GF-D8 (cell line): ENCODE measurements at regions not wholly inside any gene's neighbourhood (a gene's known extent, or its start where the extent isn't known, plus 50 kb on each side); places are given as distances from the start of the nearest gene placed in this dataset.

Experiments used
- DNase-seq: peaks from one replicate; lab custom pipeline; 2025; lab: John Stamatoyannopoulos, UW

DNA sequence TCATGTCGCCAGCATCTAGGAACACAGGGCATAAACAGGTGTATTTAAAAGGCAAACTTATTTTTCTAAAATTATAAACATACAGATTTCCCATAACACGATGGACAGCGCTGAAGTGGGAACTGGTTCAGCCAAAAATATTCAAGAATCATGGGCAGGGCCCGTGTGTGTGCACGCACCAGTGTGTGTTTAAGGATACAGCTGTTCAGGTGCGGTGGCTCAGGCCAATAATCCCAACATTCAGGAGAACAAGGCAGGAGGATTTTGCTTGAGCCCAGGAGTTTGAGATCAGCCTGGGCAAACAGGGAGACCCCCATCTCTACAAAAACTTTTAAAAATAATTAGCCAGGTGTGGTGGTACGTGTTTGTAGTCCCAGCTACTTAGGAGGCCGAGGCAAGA lies 288.6 kb upstream of the HDAC4 start:
- no peak for DNase-seq

DNA sequence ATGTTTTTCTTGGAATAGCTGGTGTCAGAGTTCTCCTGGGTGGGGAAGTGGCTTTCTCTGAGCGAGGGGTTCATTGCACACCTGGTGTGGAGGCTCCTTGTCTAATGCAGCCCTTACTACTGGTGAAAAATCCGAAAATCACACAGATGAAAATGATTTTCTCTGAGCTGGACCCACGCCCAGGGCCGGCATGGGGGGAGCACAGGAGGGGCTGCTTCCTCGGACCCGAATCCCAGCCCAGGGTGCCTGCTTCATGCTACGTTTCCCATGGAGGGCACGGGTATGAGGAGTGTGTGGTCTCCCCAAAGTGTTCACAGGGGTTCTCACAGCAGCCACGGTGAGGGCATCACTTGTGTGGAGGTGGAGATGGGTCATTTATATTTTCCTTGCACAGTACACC lies 288.0 kb upstream of the HDAC4 start:
- DNase-seq, result no peak

DNA sequence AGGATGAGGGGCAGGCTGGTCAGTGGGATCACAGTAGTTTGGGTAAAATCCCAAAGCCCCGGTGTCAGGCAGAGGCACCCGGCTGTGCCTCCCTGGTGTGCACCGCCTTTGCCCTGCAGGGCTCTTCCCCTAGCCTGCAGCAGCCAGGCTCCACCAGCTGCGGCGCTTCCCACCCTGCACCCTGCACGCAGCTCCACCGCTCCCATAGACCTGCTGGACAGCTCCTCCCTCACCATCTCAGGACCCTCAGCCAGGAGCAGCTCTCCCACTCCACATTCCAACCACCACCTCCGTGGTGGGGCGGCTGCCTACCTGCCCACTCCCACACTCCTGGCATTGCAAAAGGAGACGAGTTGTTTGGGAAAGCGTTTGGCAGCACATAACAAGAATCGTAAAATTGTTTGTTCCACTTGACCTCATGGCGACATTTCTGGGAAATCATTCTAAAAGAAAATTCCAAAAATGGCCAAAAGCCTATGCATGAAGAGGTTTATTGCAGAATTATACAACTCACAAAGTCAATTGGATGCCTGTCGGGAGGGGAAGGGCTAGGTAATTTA lies 287.4 kb upstream of the HDAC4 start:
- no peak for DNase-seq

DNA sequence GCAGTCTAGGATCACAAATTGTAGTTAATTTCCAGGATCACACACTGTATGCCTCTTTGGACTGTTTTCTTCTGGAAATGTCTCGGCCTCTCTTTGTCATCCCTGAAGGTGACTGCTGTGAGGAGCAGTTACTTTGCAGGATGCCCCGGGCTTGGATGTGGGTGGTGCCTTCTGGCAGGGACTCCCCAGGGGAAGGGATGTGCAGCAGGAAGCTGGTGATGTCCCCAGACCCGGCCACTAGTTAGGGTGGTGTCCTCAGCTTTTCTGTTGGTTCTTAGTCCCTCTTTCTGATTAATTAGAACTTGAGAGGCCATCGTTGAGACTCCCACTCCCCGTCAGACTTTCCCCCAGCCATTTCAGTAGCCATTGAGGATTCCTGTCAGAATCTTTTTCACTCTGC lies 286.6 kb upstream of the HDAC4 start:
- no peak for DNase-seq

DNA sequence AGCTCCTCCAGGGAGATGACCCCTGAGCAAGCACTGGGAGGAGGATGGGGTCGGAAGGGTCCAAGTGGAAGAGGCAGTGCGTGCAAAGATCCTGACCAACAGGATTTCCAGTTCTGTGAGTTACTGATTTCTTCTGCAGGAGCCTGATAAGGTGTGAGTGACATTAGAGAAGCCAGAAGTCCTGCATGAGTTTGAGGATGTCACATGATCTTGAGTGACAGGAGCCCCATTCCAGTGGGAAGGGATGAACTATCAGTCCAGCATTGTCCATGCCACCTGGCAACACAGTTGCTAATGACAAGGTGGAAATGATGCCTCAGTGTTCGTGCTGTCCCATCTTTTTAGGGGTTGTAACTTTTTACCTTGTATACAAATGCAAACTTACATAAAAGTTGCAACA lies 285.1 kb upstream of the HDAC4 start:
- no peak for DNase-seq

DNA sequence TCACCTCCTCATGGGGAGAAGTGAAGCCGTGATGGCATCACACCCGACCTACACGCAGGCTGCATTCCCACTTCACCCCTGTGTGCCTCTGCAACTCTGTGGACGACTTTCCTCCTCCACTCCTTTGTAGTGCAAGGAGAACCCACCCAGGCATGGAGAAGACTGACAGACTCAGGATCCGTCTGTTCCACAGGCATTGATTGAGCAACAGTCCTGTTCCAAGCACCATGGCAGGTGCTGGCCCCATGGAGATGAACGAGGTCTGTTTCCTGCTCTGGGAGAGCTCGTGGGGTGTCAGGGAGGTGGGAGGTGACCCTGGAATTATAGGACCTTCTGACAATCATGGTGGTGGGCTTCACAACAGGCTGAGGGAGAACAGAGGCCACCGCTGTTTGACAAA lies 284.7 kb upstream of the HDAC4 start:
- DNase-seq, result no peak

DNA sequence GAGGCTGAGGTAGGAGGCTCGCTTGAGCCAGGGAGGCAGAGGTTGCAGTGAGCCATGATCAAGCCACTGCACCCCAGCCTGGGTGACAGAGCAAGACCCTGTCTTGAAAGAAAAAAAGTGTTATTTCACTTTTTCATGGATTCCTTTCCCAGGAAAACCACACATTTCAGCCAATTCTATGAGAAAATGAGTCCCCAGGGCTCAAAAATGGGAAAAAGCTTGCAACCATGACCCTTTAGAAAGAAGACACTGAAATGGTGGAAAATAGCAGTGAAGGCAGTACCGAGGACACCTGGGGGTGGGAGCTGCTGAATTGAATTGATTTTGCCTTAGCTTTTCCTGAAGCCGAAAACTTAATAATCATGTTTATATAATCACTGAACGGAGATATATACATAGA lies 284.2 kb upstream of the HDAC4 start:
- no peak for DNase-seq

DNA sequence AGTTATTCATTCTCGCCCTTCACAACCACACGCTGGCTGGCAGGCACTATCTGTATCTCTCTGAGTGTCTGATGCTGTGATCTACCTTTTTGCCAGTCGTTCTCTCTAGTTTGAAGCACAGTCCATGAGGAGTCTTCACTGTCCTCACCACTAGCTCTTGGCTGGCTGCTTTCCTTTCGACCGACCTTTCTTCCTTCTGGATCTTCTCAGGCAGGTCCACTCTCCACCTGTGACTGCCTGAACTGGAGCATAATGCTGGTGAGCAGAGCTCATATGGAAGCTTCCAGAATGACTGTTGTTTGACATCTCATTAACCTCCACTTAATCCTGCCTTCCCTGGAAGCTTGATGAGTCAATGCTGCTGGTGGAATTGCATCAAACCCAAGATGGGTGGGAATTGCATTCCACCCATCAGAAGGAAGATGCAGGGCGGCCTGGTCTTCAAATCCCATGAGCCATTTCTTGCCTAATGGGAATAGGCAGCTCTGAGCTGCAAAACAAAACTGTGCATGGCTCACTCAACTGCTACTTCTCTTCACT lies 283.5 kb upstream of the HDAC4 start:
- no peak for DNase-seq

DNA sequence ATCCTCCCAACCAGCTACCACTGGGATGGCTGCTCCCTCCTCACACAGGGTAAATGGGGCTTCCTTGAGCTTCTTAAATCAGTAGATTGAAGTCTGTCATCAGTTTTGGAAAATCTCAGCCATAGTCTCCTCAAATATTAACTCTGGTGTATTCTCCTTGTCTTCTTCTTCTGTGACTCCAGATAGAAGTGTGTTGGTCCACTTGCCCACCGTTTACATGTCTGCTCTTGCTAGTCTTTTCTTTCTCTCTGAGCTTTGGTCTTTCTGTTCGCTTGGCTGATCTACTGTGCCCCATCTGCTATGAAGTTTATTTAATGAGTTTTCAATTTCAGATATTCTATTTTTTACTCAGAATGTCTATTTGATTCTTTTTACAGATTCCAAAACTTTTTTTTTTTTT lies 281.7 kb upstream of the HDAC4 start:
- no peak for DNase-seq

DNA sequence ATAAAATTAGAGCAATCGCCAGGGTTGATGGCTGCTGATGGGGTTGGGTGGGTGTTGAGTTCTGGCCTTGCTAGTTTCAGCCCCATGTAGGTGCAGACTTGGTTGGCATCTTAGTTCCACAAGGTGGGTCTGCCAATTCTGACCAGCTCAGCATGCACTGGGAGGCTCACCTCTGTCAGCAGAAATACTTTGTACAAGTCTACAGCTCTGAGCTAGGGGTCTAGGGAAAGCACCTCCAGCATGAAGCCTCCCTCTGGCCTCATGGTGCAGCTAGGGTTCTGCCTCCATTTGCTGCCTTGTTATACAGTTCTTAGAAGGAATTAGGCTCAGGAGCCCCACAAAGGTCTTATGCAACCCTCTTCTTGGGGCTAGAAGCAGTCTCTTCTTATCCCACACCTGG lies 278.9 kb upstream of the HDAC4 start:
- DNase-seq, result no peak

DNA sequence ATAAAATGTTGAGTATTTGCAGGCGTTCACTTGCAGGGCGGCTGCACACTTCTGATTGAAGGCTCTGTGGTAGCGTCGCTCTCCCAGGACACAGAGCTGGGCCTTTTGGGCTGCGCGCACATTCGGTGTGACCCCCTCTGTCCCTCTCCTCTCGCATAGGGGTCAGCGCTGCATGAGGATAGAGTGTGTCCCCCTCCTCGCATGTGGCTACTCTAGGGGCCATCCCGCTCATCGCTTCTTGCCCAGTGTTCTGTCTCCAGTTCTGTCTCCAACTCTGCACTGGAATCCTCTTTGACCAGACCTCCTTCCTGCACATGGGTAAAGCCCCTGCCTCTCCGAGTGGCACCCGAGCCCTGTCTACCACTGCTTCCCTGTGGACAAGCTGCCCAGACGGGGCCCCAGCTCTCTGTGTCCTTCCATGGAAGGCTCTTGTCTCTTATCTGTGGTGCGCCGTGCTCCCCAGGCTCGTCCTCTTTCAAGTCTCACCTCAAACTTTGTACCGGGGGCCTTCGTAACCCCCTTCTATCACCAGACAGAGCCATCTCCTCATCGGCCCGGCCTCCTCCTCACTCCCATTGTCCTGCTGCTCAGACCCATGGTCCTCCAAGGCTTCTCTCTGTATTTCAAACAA lies 278.0 kb upstream of the HDAC4 start:
- DNase-seq, result no peak

DNA sequence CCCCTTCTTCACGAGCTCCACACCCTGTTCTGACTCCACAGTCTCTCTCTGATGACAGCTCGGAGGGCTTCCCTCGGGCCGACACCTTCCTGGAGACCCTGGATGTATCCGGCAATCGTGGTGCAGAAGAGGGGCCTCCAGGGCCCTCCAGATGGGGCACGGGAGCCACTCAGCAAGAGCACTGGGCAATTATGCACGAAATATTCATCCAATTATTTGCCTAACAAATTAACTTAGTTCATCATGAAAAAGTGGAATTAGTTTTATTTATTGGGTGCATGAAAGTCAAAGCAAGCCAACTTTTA lies 277.3 kb upstream of the HDAC4 start:
- no peak for DNase-seq

DNA sequence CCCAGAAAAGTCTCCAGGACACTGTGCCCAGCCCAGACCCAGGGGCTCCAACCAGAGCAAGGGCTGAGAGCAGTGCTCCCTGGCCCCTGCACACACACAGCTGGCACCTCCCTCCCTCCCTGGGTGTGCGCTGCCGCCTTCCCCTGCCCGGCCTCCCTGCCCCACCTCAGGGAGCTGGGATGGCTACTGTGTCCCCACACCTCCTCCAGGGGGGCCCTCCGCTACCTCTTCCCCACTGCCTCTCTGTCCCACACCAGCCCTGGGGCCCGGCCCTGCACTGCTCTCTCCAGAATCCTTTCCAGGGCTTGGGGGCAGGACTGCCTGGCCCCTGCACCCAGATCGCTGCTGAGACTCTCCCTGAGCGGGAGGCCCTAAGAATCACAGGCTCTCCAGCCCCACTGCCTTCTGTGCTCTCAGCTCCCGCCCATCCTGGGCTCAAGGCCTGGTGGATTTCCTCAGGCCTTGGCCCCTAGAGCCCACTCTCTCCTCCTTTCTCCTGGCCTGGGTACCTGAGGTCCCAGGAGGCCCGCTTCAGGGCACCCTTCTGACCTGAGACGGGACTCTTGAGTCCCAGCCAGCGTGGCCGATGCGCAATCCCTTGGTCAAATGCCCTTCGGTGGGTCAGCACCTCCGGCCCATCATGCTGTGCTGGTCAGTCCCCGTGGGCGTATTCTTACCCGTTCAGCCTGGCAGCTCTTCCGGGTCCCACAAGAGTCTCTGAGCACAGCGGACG lies 276.8 kb upstream of the HDAC4 start:
- no peak for DNase-seq

DNA sequence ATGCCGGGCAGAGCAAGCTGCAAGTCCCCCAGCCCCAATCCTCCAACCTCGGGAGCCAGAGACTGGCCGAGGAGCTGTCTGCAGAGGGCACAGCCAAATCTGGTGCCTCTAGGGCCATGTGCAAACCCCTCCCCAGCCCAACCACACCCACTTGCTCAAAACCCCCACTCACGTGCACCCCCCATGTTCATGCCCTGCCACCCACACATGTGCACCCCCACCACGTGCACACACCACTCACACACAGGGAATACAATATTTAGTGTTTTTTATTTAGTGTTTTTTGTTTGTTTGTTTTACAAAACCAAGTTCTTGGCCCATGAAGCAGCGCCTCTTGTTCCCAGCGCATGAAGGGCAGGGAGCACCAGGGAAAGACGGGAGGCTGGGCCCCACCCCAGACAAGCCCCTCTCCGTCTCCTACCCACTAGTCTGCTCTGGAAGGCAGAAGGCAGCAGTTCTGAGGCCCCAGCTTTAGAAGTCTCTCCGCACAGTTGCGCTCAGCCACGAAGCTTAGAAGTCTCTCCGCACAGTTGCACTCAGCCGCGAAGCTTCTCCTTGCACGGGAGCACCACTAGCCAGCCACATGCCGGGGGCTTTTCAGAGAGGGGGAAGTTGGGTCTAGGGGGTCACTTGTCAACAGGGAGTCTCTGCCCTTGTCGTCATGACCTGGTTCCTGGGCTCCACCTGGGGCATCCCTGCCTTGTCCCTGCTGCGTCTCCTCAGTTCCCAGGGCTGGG lies 276.1 kb upstream of the HDAC4 start:
- no peak for DNase-seq

DNA sequence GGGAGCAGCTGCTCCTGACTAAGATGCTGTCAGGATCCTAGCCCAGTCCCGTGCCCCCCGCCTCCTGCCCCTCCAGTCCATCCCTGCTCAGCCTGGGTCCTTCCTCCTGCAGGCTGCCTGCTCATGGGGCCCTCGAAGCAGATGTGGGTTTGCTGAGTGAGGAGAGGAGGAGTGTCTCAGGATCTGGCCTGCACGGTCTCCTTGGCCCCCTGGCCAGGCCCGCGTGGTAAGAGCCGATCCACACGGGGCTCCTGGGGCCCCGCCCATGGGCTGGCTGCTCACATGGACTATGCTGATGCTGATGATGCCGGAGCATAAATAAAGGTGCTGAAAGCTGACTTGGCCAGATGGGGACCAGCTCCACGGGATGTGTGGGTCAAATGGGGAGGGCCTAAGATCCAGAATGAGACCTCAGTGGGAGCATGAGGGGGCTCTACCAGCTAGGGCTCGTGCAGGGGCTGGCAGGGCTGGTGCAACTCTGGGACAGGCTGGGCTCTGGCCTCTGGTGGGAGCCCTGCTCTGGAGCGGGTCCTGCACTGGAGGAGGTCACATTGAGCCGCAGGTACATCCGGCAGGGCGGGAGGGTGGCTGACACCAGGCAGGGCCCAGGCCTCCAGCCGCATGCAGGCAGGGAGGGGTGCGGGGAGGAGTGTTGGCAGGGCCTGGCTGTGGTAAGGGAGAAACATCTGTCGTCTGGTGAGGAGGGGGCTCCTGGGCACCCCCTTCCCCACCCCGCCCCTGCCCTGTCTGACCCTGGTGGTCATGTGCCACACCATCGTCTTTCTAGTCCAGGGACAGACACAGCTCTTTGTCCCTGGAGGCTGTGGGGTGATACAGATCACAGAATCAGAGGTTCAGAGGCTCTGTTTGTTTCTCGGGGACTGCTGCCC lies 275.3 kb upstream of the HDAC4 start:
- DNase-seq, result no peak

DNA sequence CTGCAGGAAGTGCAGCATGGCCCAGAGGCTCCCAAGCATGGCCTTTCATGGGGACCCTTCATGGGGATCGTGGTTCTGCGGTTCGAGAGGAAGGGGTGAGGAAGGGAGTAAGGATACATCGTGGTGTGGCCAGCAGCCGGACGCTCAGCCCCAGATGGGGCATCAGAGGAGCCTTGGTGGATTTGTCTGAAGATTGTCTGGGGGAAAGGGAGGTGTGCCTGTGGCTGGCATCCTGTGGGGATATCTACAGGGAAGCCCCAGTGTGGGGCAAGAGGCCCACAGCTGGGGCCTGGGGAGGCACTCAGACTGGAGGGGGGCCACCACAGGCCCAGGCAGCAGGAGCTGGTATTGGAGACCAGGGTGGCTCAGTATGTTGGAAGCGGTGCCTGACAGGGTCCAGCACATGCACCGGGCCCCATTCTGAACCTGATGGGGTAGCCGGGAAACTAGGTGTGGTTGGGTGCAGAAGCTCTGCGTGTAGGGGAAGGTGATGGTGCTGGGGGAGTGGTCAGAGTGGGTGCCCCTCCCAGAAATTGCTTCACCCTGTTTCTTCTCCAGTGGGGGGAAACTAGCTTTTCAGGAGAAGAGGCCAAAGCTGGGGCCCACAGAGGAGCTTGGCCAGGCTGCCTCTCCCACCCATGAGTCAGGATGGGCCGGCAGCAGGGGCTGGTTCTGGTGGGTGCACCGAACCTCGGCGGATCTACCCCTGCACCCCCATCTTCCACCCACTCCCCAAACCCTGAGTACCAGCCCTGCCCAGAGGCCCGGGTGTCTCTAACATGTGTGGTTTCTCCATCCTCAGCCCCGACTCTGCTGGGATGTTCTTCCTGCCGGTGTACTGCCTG lies 274.4 kb upstream of the HDAC4 start:
- DNase-seq, result no peak

DNA sequence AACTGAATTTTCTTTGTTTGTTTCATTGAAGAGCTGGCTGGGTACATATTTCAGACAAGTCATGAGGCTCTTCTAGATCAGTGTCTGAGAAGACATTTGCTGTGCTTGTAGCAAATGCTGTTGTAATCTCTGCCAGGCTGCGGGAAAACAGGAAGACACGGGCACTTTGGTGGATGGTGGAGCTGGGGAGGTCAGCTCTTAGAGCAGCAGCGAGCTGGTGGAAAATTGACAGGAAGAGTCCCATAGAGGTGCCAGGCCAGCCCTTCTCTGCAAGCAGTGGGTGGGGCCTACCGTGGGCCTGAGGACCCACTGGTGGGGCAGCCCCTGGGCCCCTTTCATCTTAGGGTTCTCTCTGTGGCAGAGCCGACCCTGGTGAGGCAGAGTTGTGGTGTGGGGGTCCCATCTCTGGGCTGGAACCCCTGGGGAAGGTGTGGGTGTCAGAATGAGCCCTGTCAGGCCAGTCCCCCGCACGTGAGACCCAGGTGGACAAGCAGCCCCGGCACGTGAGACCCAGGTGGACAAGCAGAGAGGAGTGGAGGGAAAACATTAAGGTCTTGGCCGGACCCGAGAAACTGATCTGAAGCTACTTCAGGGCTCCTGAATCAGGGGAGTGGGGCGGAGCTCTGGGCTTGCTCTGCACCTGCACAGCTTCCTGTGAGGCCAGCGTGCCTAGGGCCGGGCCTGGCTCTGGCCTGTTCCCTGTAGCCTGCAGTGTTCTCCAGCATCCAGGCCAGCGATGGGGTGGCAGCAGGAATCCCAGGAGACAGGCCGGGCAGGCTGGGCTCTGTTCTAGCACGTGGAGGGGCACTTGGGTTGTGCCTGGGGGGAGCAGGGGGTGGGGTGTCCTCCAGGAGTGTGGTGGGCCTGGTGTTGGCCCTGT lies 273.5 kb upstream of the HDAC4 start:
- no peak for DNase-seq

DNA sequence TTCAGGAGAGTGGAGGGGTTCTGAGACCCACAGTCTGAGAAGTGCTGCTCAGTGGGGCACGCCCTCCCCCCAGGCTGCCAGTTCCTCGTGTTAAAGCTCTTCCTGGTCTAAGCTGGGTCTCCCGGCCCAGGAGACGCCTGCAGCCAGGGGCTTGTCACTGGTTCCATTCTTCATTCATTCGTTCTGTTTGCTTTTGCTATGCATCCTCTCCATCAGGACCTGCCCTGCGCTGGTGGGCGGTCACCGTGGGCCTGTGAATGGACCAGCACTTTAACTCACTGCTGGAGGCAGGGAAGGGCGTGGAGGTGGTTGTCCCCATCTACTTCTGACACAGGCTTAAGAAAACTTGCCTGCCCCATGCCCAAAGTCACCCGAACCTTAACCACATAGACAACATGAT lies 272.8 kb upstream of the HDAC4 start:
- no peak for DNase-seq

DNA sequence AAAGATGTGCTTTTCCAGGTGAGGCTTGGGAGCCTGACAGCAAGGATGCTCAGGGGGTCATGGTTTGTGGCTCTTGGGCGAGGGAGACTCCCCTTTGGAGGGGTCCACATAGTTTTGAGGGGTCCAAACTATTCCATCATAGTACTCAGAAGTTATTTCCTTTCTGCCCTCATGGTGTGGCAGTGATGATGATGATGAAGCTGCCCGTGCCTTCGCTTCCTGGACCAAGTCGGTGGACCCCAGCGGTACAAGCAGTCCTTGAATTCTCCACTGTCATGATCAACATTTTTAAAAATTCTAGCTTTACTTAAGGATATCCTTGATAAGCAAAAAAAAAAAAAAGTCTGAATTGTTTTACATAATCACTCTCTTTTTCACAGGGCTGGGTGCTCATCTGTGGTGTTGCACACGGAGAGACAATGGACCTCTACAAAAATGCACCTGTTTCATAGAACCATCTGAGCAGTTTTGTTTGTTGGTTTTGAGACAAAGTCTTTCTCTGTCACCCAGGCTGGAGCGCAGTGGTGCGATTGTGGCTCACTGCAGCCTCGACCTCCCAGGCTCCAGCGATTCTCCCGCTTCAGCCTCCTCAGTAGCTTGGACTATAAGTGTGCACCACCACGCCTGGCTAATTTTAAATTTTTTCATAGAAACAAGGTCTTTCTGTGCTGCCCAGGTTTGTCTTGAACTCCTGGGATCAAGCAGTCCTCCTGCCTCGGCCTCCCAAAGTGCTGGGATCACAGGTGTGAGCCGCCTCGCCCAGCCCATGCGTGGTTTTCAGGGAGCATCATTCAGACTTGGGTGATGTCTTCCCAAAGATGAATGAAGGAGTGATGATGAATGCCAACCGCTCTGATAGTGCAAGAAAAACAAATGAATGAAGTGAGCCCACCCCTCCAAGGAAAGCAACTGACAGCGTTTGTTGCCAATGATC lies 271.4 kb upstream of the HDAC4 start:
- DNase-seq, result no peak
